Fibroblast of lung (primary cell): ENCODE measurements at regions not wholly inside any gene's neighbourhood (a gene's known extent, or its start where the extent isn't known, plus 50 kb on each side); places are given as distances from the start of the nearest gene placed in this dataset.

ENCODE experiments used
- DNase-seq, 2 donors: peaks; one replicate each; pipeline versions ENCODE4 v3.0.0 to v3.0.0-alpha.2; 2010; ENCODE audit warnings: low read depth in 2 of 2
- H2AFZ ChIP-seq: 2 replicates; pipeline ENCODE4 v1.5.1; 2012; ENCODE audit warnings: low read length, control low read depth, inconsistent platforms
- H3K27ac ChIP-seq: 2 replicates; pipeline ENCODE4 v1.5.1; 2011; ENCODE audit warnings: low read length, control low read depth; ENCODE audit not compliant: insufficient read depth
- H3K27me3 ChIP-seq: 2 replicates; pipeline ENCODE4 v1.5.1; 2011; ENCODE audit warnings: mild to moderate bottlenecking, low read length; ENCODE audit not compliant: control insufficient read depth, insufficient read depth
- H3K36me3 ChIP-seq: 2 replicates; pipeline ENCODE4 v1.5.1; 2011; ENCODE audit warnings: low read length; ENCODE audit not compliant: control insufficient read depth, insufficient read depth
- H3K4me1 ChIP-seq: 2 replicates; pipeline ENCODE4 v1.5.1; 2011; ENCODE audit warnings: low read length; ENCODE audit not compliant: control insufficient read depth, insufficient read depth; ENCODE audit errors: extremely low read depth
- H3K4me2 ChIP-seq: 2 replicates; pipeline ENCODE4 v1.5.1; 2011; ENCODE audit warnings: low read length, control low read depth; ENCODE audit not compliant: insufficient read depth; ENCODE audit errors: extremely low read depth
- H3K4me3 ChIP-seq, 4 experiments: fragments of 200-600 bp in 1 of 4; sonication (generic) in 1 of 4; replicated peaks in 1 of 4; 2 replicates each; pipeline ENCODE4 v1.5.1; 2011 to 2016; ENCODE audit warnings: low read length in 4 of 4, low read depth in 3 of 4, mild to moderate bottlenecking in 3 of 4, control low read depth in 2 of 4, inconsistent platforms in 1 of 4, mixed read lengths in 1 of 4; ENCODE audit not compliant: insufficient read depth in 1 of 4; ENCODE audit errors: control extremely low read depth in 1 of 4
- H3K79me2 ChIP-seq: 2 replicates; pipeline ENCODE4 v1.5.1; 2012; ENCODE audit warnings: mild to moderate bottlenecking, low read length, inconsistent platforms; ENCODE audit not compliant: control insufficient read depth, insufficient read depth
- H3K9ac ChIP-seq: 2 replicates; pipeline ENCODE4 v1.5.1; 2011; ENCODE audit warnings: mild to moderate bottlenecking, low read length, control low read depth; ENCODE audit not compliant: insufficient read depth
- H3K9me3 ChIP-seq: 2 replicates; pipeline ENCODE4 v1.5.1; 2012; ENCODE audit warnings: low read depth, low read length; ENCODE audit not compliant: control insufficient read depth, insufficient read depth
- H4K20me1 ChIP-seq: 2 replicates; pipeline ENCODE4 v1.5.1; 2011; ENCODE audit warnings: low read length; ENCODE audit not compliant: control insufficient read depth, insufficient read depth; ENCODE audit errors: extremely low read depth
- CTCF ChIP-seq, 2 donors: IDR thresholded peaks in 1 of 2; conservative IDR thresholded peaks in 1 of 2; 1 replicate in 1 of 2; 2 replicates in 1 of 2; pipeline ENCODE4 v1.5.1; 2011 to 2012; ENCODE audit warnings: low read length in 2 of 2, control low read depth in 1 of 2, inconsistent platforms in 1 of 2, low read depth in 1 of 2, mild to moderate bottlenecking in 1 of 2
- EZH2 ChIP-seq: IDR thresholded peaks from 2 replicates; pipeline ENCODE4 v1.5.1; 2012; ENCODE audit warnings: low read length, control low read depth, mild to moderate bottlenecking; ENCODE audit errors: missing control alignments

GRCh38 chr11:105507496-105508254, 102.2 kb upstream of the GRIA4 start:
- Histone ChIP-seq H3K4me2 (no peak overlapping the region), H3K4me1 (no peaks in the 10 kb centered on the region), H3K36me3 (no peaks in the 10 kb centered on the region), H2AFZ (no peak overlapping the region), H4K20me1 (no peaks in the 10 kb centered on the region), H3K4me3 (no peak overlapping the region), H3K9me3 (no peaks in the 10 kb centered on the region), H3K27me3 (no peaks in the 10 kb centered on the region), H3K9ac (no peak overlapping the region), H3K27ac (no peak overlapping the region), H3K79me2 (no peaks in the 10 kb centered on the region)
- TF ChIP-seq EZH2 (no peak), CTCF (conservative IDR thresholded peaks at IDR 0.05 in 1 of 2, IDR thresholded peaks at IDR 0.05 in 1 of 2; ENCODE audit: low read depth in 1 of 2, low read length in 2 of 2) (no peak)
- DNase-seq: no peak

- no peaks in the 10 kb centered on the region for H3K79me2 ChIP-seq
- no peaks in the 10 kb centered on the region for H3K27me3 ChIP-seq
- TF ChIP-seq CTCF (conservative IDR thresholded peaks at IDR 0.05 in 1 of 2, IDR thresholded peaks at IDR 0.05 in 1 of 2; ENCODE audit: low read depth in 1 of 2, low read length in 2 of 2): no peak
- no peak for TF ChIP-seq EZH2
- no peak overlapping the region for H3K27ac ChIP-seq
- H3K4me1 ChIP-seq: no peaks in the 10 kb centered on the region
- H3K4me3 ChIP-seq: no peak overlapping the region
- H3K9ac ChIP-seq: no peak overlapping the region
- no peak overlapping the region for H2AFZ ChIP-seq
- no peaks in the 10 kb centered on the region for H3K36me3 ChIP-seq
- DNase-seq: no peak
- H3K4me2 ChIP-seq: no peak overlapping the region
- H3K9me3 ChIP-seq: no peaks in the 10 kb centered on the region
- no peaks in the 10 kb centered on the region for H4K20me1 ChIP-seq
Observed at GRCh38 chr11:105492010-105492409, 117.9 kb upstream of the GRIA4 start.

- H3K4me2 ChIP-seq: no peak overlapping the region
- H3K27me3 ChIP-seq: no peaks in the 10 kb centered on the region
- no peaks in the 10 kb centered on the region for H3K36me3 ChIP-seq
- no peaks in the 10 kb centered on the region for H3K4me1 ChIP-seq
- DNase-seq: no peak
- TF ChIP-seq CTCF (conservative IDR thresholded peaks at IDR 0.05 in 1 of 2, IDR thresholded peaks at IDR 0.05 in 1 of 2; ENCODE audit: low read depth in 1 of 2, low read length in 2 of 2): no peak
- TF ChIP-seq EZH2: no peak
- no peak overlapping the region for H3K27ac ChIP-seq
- H3K79me2 ChIP-seq: no peaks in the 10 kb centered on the region
- H3K9me3 ChIP-seq: no peaks in the 10 kb centered on the region
- H3K9ac ChIP-seq: no peak overlapping the region
- no peak overlapping the region for H3K4me3 ChIP-seq
- H4K20me1 ChIP-seq: no peaks in the 10 kb centered on the region
- H2AFZ ChIP-seq: no peak overlapping the region
Observed at GRCh38 chr11:105491394-105491793, 118.5 kb upstream of the GRIA4 start.
